Cardiac fibroblast (primary cell): ENCODE measurements at regions not wholly inside any gene's neighbourhood (a gene's known extent, or its start where the extent isn't known, plus 50 kb on each side); places are given as distances from the start of the nearest gene placed in this dataset.
A peak's percentile ranks its signal among the peaks of the same experiment; 100 is the strongest.

Experiments used
- DNase-seq, 2 donors: peaks; one replicate each; pipeline versions ENCODE4 v3.0.0 to v3.0.0-alpha.2; 2010; ENCODE audit warnings: low read depth in 2 of 2
- H3K4me3 ChIP-seq, 2 donors: replicated peaks in 1 of 2; 1 replicate in 1 of 2; 2 replicates in 1 of 2; pipeline ENCODE4 v1.5.1; 2011; ENCODE audit warnings: low read depth in 2 of 2, low read length in 2 of 2, mild to moderate bottlenecking in 2 of 2, moderate library complexity in 1 of 2
- TF ChIP-seq, protein P1 (sequence below): IDR thresholded peaks from one replicate; pipeline ENCODE4 v1.5.1; 2011; ENCODE audit warnings: low read depth, mild to moderate bottlenecking, low read length, inconsistent platforms

DNA sequence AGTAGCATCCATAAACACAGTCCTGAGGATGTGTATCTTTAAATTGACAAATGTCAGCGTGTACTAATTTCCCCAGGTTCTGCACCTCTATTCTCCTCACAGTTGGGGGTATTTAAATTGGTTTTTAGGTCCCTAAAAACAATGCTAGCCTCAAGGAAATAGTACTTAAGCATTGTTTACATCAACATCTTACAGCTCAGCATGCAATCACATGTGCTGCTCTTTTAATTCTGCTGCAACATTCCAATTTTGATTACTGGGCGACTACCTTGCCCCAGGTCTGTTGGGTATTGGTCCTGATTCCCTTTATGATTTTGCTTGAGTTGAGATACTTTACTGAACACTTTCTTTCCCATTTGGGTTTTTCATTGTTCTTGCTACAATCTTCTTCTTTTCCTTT lies 616.6 kb downstream of the CCER1 start:
- TF ChIP-seq, protein P1, sequence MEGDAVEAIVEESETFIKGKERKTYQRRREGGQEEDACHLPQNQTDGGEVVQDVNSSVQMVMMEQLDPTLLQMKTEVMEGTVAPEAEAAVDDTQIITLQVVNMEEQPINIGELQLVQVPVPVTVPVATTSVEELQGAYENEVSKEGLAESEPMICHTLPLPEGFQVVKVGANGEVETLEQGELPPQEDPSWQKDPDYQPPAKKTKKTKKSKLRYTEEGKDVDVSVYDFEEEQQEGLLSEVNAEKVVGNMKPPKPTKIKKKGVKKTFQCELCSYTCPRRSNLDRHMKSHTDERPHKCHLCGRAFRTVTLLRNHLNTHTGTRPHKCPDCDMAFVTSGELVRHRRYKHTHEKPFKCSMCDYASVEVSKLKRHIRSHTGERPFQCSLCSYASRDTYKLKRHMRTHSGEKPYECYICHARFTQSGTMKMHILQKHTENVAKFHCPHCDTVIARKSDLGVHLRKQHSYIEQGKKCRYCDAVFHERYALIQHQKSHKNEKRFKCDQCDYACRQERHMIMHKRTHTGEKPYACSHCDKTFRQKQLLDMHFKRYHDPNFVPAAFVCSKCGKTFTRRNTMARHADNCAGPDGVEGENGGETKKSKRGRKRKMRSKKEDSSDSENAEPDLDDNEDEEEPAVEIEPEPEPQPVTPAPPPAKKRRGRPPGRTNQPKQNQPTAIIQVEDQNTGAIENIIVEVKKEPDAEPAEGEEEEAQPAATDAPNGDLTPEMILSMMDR: no peak
- H3K4me3 ChIP-seq: no peak overlapping the region
- DNase-seq: no peak

DNA sequence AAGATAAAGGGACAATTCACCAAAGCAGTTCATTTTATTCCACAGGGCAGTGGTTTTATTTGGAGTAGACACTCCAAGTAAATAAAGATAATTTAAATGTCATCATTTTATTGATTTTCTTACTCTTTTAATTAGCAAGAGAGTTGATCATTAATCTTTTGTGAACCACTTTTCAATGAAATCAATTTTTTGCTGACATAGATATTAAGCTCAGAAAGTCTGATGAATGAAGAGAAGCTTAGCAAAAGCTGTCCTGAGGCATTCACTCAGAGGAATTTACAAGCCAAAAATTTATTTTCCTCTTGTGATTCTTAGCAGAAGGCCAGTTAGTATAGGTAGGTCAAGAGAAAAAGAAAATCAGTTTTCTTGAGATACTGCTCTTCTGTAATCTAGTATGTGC lies 618.0 kb downstream of the CCER1 start:
- H3K4me3 ChIP-seq: no peak overlapping the region
- no peak for DNase-seq
- TF ChIP-seq, protein P1: no peak

DNA sequence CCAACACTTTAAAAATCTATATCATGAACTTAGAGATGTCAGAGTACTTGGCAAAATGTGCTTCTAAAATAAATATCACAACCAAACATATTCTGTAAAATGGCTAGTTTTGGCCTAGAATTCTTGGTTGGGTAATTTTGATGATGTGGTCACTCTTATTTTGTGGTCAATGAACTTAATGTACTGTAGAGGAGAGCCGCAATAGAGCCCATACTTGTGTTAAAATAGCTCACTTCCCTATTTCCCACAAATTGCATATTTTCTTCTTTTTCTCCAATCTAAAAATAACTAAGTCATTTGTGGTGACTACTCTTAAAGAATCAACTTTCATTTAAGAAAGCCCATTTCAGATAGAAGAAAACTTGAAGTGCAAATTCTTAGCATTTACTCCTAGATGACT lies 619.4 kb downstream of the CCER1 start:
- peak in 1 of 2 donors; percentile 48 for DNase-seq
- TF ChIP-seq, protein P1: no peak
- no peak overlapping the region for H3K4me3 ChIP-seq

DNA sequence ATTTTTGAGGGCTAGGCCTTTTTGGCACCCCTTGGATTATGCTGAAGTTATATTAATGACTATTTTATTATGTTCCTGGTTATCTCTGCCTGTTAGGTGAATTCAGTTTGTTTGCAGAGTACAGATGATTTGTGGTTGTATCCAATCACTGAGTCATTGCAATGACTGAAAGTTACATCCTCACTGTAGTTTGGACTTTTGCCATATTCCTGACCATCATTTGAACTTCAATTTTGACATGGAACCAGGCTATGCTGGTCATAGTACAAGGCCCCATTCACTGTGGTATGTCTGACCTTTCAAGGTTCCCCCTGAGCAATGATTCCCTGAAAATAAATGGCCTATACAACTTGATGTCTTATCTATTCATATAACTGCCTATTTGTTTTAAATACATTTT lies 621.0 kb downstream of the CCER1 start:
- peak; percentile 16 to 40 for DNase-seq
- H3K4me3 ChIP-seq: no peak overlapping the region
- TF ChIP-seq, protein P1: no peak

DNA sequence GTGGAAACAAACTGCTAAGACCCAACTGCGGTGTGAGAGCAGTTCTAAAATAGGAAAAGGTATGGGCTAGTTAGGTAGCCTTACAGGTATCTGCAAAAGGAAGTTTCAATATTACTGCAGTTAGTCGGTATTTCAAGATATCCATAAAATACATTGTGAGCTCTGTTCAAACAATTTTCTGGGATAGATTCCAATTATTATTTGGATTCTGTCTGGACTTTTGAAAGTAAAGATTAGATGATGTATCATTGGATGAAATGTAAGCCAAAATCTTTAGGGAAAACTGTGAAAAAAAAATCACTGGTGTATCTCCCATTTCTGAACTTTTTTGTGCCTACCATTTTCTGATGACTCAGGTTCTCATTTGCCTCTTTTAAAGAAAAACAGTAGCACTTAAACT lies 621.6 kb downstream of the CCER1 start:
- peak in 1 of 2 donors; percentile 21 for DNase-seq
- no peak overlapping the region for H3K4me3 ChIP-seq
- TF ChIP-seq, protein P1: no peak

DNA sequence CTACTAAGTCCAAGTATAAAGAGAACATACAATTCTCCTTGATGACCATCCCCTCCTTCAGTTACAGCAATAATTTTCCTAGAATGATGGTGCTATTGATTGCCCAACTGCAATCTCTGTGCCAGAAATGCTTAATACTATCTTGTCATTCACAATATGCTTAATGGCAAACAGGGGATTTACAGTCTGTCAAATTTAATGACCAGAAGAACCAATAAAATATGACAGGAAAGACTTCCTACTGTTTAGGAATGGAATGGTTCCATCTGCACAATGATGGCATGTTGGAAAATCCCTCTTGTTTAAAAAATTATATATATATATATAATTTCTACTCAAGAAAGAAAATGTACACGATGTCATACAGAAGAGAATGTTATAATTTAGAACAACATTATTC lies 623.2 kb downstream of the CCER1 start:
- TF ChIP-seq, protein P1: no peak
- no peak for DNase-seq

DNA sequence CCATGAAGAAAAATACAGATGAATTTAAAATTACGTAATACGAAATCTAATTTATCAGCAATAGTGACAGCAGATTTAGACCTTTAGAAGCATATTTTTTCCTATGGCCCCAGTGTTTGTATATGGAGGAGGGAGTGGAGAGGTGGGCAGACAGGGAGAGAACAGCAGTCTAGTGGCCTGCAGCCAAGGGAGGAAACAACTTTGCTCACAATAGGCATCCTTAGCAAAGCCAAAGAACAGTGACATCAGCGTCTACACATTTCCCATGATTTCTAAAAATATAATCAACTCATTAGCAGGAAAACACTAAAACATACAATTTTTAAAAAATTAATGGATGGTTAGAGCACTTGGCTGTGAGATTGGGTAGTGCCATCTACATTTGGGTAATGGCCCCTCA lies 622.6 kb upstream of the ATP2B1 start:
- no peak overlapping the region for H3K4me3 ChIP-seq
- TF ChIP-seq, protein P1: no peak
- peak; percentile 54 to 61 for DNase-seq

More for the DNA sequence above, 623.2 kb downstream of the CCER1 start:
- H3K4me3 ChIP-seq: no peak overlapping the region
